Dermis blood vessel endothelial cell (primary cell): ENCODE measurements at regions not wholly inside any gene's neighbourhood (a gene's known extent, or its start where the extent isn't known, plus 50 kb on each side); places are given as distances from the start of the nearest gene placed in this dataset.

Source experiments
- DNase-seq: peaks from one replicate; pipeline ENCODE4 v3.0.0; 2010

- no peak for DNase-seq
Measured at GRCh38 chr2:8540552-8541055, 141.3 kb upstream of the ID2 start.

- no peak for DNase-seq
Measured at GRCh38 chr2:8541223-8541622, 140.6 kb upstream of the ID2 start.

DNA sequence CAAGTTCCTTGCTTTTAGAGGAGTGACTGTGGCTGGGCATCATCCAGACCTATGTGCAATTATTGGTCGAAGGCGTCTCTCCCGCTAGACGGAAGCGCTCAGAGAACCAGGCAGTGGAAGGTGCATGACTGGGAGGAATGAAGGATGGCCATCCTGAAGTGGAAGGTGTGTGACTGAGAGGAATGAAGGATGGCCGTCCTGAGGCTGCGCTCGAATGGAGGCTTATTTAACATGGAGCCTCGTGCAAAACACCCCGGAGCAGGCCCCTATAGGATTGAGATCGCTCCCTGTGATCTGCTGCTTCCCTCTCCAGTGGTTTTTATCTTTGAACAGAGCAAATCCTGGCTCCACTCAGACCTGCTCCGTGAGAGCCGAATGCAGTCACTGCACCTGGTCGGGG, 140.2 kb upstream of the ID2 start:
- DNase-seq: no peak

GRCh38 chr2:8542381-8543059, 139.3 kb upstream of the ID2 start:
- DNase-seq: no peak

DNA sequence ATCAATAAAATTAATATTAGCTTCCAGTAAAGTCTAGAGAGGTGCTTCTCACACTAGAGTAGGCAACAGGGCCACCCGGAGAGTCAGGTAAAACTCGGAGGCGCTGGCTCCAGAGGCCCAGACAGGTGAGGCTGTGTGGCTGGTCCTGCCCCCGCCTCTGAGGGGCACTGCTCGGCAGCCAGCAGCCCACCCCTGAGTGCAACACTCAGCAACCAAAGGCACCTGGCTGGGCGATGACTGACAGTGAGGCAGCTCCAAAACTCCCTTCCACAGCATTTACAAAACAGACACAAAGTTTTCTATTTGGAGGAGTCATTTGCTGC, 138.8 kb upstream of the ID2 start:
- no peak for DNase-seq

- no peak for DNase-seq
Measured at GRCh38 chr2:8543383-8544170, 138.3 kb upstream of the ID2 start.

GRCh38 chr2:8544171-8544785, 137.6 kb upstream of the ID2 start:
- DNase-seq: no peak

DNA sequence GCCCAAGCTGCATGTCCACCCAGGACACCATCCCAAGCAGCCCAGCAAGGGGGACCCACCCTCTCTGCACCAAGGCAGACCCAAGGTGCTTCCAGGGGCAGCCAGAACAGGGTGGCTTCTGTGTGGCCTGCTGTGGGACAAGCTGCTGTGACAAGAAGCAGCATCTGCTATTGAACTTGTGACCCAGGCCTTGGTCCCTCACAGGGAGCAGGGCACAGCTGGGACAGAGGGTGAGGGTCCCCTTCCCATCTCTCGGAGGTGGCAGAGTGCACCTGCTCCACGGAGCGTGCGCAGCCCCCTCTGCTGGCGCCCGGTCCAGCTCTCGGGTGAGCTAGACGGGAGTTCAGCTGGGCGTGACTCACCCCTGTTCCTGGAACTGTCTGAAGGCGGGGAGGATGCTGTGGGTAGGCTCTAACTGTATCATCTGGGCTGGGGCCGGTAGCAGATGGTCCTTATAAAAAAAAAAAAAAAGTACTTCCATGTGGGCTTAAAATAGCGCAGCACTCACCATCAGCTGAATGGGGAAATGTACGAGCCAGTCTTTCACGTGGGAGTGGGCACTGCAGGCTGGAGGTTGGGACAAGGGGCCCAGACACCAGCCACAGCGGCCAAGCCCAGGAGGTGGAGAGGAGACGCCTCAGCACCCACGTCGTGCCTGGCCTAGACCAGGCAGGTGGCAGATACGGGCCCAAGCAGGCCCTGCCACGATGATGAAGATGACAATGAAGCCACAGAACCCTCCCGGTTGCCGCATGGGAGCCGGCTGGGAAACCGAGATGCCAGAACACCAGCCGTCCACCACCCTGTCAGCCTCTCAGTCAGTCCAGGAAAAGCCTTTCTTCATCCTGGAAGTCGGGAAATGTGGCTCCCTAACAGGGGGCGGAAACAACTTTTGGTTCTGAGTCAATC, 136.8 kb upstream of the ID2 start:
- no peak for DNase-seq

GRCh38 chr2:8545695-8546611, 135.9 kb upstream of the ID2 start:
- DNase-seq: no peak

DNA sequence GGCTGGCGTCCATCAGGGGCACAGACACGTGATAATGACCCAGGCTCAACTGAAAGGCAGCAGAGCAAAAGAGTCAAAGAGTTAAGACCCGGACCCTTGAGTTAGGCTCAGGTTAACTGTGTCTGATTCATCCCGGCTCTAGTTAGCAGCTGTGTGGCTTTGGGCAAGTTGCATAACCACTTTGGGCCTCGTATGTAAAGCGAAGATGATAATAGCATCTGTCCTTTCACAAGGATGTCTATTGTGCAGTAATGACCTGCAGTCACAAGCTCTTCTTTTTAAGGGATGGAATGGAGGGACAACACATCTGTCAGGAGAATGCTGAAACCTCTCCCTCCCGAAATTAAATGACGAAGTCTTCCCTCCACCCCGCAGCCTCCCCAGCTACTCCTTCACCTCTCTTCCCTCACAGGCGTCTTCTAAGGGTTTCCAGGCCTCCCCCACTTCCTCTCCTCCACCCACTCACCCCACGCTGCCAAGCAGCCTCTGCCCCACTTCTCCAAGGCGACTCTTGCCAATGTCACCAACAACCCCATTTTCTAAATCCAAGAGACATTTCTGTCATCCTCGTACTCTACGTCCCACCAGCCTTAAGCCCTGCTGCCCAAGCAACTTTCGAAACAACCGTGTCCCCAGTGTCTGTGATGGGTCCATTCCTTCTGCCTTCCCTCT, 135.1 kb upstream of the ID2 start:
- DNase-seq: no peak

DNA sequence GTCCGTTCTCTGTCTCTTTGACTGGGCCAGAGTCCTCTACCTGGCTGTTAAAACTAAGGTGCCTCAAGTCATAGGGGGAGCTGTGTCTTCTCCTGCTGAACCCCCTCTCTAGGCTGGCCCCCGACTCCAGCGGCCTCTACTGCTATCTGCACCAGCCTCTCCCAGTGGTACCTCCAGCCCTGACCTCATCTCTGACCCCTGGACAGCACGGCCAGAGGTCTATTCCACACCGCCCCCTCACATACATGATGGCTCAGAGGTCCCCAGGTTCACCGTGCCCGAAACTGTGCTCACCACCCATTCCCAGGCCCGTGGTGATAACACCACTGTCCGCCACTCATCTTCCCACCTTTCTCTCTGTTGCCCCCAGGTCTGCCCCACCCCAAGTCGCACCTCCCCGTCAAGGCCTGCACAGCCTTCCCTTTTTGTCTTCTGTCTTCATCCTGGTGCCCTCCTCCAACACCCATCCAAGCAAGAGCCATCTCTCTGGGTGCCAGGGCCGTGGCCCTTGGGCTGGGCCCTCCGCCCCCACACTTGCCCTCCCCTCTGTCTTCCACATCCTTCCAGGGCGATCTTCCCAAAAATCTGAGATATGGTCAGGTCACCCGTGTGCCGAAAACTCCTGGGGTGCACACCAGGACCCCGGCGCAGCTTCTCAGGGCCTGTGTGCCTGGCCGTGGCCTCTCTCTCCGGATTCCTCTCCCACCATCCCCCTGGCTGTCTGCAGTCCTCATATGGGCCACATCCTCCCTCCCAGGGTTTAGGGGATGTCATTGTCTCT, 134.4 kb upstream of the ID2 start:
- no peak for DNase-seq

DNA sequence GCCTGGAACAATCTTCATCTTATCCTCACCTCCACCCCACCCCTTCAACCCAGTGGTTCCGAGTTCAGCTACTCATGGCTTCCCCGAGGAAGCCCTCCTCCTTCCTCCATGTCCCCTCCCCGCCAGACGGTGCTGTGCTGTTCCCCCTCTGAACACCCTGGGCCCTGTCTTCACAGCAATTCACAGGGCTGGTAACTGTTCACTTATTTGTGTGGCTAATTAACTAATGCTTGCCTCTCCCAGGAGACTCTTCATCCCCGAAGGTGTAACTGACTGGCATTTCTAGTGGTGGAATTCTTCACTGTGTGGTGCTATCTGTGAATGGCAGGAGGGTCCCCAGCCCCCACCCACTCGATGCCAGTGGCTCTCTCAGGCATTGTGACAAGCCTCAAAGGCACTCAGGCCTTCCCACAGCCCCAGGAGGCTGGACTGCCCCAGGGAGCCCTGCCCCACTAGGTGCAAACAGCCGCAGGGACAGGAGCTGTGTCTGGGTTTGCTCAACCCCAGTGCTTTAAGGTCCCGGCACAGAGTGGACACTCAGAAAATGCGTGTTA, 133.7 kb upstream of the ID2 start:
- DNase-seq: no peak

DNA sequence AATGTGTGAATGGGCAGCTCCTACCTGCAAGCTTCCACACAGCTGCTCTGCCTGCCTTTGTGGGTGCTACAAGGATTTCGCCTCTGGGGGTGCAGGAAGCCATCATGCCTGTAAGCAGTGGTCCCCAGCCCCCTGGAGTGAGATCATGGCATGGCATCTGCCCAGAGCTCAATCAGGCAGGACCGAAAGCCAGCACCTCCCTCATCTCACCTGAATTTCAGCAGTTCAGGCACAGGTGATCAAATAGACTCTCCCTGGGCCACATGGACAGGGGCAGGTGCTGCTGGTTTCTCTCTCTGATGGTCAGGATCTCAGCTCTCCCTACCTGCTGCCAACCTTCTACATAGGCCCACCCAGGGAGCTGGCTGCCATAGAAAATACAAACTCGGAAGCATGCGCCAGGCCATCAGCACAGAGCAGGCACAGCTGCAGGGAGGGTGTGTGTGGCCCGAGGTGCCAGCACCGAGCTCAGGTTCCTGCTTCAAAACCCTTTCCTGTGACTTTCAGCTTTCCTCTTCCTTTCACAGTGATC, 133.2 kb upstream of the ID2 start:
- DNase-seq: no peak

DNA sequence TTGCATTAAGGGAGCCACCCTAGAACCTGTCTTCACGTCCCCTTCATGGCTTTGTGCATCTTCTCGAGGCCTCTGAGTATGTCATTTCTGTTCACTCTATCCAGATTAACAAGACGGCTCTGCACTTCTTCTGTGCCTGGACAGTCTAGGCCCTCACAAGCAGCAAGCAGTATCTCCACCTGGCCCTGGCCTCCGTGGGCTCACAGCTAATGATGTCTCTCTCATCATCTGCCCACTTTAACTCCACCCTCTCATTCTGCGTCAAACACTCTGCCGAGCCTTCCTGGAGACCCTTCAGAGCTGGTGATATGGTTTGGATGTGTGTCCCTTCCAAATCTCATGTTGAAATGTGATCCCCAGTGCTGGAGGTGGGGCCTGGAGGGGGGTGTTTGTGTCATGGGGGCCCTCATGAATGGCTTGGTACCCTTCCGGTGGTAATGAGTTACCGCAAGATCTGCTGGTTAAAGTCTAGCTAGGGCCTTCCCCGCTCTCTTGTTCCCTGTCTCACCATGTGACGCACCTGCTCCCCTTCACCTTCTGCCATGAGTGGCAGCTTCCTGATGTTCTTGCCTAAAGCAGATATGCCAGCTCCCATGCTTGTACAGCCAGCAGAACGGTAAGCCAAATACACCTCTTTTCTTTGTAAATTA, 132.5 kb upstream of the ID2 start:
- no peak for DNase-seq

- no peak for DNase-seq
Measured at GRCh38 chr2:8549942-8550341, 131.9 kb upstream of the ID2 start.

DNA sequence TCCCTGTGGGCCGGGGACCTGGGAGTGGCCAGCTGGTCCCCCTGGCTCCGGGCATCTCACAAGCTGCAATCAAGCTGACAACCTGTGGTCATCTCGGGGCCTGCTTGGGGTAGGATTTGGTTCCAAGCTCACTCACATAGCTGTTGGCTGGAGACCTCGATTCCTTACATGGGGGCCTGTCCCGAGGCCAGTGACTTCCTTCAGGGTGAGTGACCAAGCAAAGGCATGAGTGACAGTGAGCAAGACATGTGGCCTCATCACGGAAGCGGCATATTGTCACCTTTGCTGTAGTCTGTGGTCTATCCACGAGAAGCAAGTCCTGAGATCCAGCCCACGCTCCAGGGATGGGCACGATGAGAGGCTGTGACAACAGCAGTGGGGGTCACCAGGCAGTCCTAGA, 131.4 kb upstream of the ID2 start:
- DNase-seq: no peak

DNA sequence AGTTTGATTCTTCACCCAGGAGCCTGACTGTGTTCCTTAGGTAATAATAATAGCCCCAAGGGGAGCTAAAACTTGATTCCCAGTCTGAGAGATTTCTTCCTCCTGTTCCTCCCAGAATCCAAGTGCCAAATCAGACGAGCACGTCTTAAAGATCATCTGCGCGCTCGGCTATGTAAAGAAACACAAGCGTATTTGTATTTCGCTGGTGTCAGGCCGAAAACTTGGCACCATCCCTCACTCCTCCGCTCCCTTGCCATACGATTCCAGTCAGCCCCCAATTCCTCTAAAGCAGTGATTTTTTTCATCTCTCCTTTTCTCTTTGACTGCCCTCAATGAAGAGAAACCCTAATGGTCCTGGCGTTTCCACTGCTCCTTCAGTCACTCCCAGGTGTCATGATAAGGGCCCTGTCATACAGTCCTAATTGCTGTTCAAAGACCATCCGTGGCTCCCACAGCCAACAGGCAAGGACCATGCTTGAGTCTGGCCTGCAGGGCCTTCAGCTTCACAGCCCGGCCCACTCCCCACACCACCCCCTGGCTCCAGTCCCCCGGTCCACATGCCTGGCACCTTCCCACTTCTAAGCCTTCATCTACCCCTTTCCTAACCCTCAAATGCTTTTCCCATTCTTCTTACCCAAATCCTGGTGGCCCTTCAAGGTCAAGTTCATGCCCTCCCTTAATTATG, 130.8 kb upstream of the ID2 start:
- no peak for DNase-seq

GRCh38 chr2:8551622-8552074, 130.2 kb upstream of the ID2 start:
- DNase-seq: no peak
